Stimulated activated CD8-positive, alpha-beta memory T cell treated with anti-CD3 and anti-CD28 coated beads, Interleukin-2, amount 100 ng/mL, for 48 hours (primary cell): ENCODE measurements at regions not wholly inside any gene's neighbourhood (a gene's known extent, or its start where the extent isn't known, plus 50 kb on each side); places are given as distances from the start of the nearest gene placed in this dataset.

Experiments
- DNase-seq, 2 donors: peaks; one replicate each; pipeline ENCODE4 v3.0.0-alpha.2; 2020; ENCODE audit warnings: low read depth in 2 of 2

GRCh38 chr3:188036375-188037194 lies 117.4 kb upstream of the LPP start:
- DNase-seq = no peak

- DNase-seq = no peak
Observed at GRCh38 chr3:188037195-188037718, 116.7 kb upstream of the LPP start.

GRCh38 chr3:188037965-188038581 lies 115.9 kb upstream of the LPP start:
- DNase-seq = no peak

GRCh38 chr3:188041193-188041592 lies 112.8 kb upstream of the LPP start:
- no peak for DNase-seq

- DNase-seq = no peak
Observed at GRCh38 chr3:188041895-188042294, 112.1 kb upstream of the LPP start.

- no peak for DNase-seq
Observed at GRCh38 chr3:188042466-188042865, 111.5 kb upstream of the LPP start.

GRCh38 chr3:188043891-188044290 lies 110.1 kb upstream of the LPP start:
- DNase-seq = no peak

GRCh38 chr3:188046561-188047211 lies 107.3 kb upstream of the LPP start:
- DNase-seq = no peak

GRCh38 chr3:188047536-188047935 lies 106.4 kb upstream of the LPP start:
- no peak for DNase-seq

GRCh38 chr3:188049606-188050530 lies 104.1 kb upstream of the LPP start:
- DNase-seq = peak in 1 of 2 donors; percentile 7

GRCh38 chr3:188051801-188052168 lies 102.2 kb upstream of the LPP start:
- no peak for DNase-seq

- no peak for DNase-seq
Observed at GRCh38 chr3:188052169-188053035, 101.6 kb upstream of the LPP start.

GRCh38 chr3:188053036-188053340 lies 101.0 kb upstream of the LPP start:
- no peak for DNase-seq

- DNase-seq = no peak
Observed at GRCh38 chr3:188053710-188054380, 100.1 kb upstream of the LPP start.

- no peak for DNase-seq
Observed at GRCh38 chr3:188054541-188054940, 99.4 kb upstream of the LPP start.

- no peak for DNase-seq
Observed at GRCh38 chr3:188055388-188055787, 98.6 kb upstream of the LPP start.

- no peak for DNase-seq
Observed at GRCh38 chr3:188057124-188057523, 96.8 kb upstream of the LPP start.

- DNase-seq = no peak
Observed at GRCh38 chr3:188058569-188059184, 95.3 kb upstream of the LPP start.

- DNase-seq = no peak
Observed at GRCh38 chr3:188059351-188059750, 94.6 kb upstream of the LPP start.
